ENCODE measurements at regions not wholly inside any gene's neighbourhood (a gene's known extent, or its start where the extent isn't known, plus 50 kb on each side); places are given as distances from the start of the nearest gene placed in this dataset.
A peak's percentile ranks its signal among the peaks of the same experiment; 100 is the strongest.

DNA sequence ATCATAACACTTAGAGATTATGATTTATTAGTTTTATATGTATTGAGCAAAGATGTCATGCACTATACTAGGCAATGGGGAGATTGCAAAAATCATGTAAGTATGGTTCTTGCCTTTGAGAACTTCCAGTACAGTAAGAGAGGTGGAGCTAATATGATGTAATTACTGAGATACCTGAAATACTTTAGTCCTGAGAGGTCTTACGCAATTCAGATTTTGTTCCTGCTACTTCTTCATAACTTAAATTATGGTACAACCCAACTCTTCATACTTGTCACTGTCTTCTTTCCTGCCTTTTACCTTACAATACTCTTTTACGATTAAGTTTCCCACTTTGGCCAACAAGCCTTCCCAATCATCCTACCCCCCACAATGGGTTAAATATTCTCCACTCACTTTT, 564.2 kb upstream of the PITX2 start:
- no peak for DNase-seq (ENCODE audit: low read depth)
- H3K4me3 ChIP-seq (ENCODE audit: low read depth, low read length): no peak overlapping the region
- TF ChIP-seq, protein P1, sequence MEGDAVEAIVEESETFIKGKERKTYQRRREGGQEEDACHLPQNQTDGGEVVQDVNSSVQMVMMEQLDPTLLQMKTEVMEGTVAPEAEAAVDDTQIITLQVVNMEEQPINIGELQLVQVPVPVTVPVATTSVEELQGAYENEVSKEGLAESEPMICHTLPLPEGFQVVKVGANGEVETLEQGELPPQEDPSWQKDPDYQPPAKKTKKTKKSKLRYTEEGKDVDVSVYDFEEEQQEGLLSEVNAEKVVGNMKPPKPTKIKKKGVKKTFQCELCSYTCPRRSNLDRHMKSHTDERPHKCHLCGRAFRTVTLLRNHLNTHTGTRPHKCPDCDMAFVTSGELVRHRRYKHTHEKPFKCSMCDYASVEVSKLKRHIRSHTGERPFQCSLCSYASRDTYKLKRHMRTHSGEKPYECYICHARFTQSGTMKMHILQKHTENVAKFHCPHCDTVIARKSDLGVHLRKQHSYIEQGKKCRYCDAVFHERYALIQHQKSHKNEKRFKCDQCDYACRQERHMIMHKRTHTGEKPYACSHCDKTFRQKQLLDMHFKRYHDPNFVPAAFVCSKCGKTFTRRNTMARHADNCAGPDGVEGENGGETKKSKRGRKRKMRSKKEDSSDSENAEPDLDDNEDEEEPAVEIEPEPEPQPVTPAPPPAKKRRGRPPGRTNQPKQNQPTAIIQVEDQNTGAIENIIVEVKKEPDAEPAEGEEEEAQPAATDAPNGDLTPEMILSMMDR (conservative IDR thresholded peaks at IDR 0.05; ENCODE audit: low read depth, low read length): no peak

DNA sequence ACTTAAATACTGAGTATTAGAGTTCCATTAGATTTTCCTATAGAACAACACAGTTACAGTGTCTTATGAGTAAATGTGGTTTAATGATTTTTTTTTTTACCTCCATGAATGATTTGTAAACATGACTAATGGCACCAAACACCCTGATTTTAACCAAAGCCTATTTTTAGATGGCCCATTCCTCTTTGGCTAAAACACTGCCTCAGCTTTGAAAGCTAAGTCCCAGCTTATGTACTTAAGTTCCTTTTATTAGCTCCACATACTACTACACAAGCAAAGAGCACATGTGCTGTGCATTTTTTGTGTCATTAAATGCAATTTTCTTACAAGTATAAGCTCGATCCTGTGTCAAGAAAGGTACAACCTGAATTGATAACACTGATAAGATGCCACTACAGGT, 575.6 kb upstream of the PITX2 start:
- no peak overlapping the region for H3K4me3 ChIP-seq (ENCODE audit: low read depth, low read length)
- TF ChIP-seq, protein P1 (conservative IDR thresholded peaks at IDR 0.05; ENCODE audit: low read depth, low read length): no peak
- no peak for DNase-seq (ENCODE audit: low read depth)

DNA sequence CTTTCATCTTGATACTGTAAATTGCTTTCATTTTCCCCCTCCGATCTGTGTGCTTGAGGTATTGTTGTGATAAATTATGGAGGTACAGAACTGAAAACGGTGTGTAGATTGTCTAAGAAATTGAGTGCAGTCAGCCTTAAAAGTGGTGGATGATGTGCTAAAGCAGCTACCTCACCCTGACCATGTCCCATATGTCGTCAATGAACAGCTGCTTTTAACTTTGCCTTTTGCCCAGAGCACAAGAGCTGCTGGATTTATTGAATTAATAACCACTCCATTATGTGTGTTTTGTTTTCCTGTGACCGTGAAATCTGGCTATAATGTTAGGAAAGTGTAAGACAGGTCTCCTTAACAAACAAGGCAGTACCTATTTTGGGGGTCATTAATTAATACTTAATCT, 581.9 kb upstream of the PITX2 start:
- no peak overlapping the region for H3K4me3 ChIP-seq (ENCODE audit: low read depth, low read length)
- TF ChIP-seq, protein P1 (conservative IDR thresholded peaks at IDR 0.05; ENCODE audit: low read depth, low read length): no peak

DNA sequence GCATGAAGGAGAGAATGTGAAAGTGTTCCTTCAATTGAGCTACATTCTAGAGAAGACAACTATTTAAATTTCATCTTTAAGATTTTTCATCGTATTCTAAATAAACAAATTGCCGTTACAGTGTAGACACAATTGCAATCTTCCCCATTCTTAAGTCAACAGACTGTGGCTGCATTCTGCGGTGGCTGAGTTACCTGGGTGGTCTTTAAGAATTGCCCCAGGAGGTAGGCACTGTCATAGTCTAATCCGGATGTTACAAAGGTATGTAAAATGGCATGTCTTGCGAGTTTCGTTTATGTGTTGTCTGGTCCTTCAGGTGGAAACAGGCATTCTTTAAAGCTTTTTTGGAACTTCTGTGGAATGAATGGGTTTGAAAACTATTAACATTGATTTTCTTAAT, 586.1 kb upstream of the PITX2 start:
- H3K4me3 ChIP-seq (ENCODE audit: low read depth, low read length): no peak overlapping the region
- DNase-seq (ENCODE audit: low read depth): no peak
- TF ChIP-seq, protein P1 (conservative IDR thresholded peaks at IDR 0.05; ENCODE audit: low read depth, low read length): no peak

More for the DNA sequence above, 581.9 kb upstream of the PITX2 start:
- no peak for DNase-seq (ENCODE audit: low read depth)

DNA sequence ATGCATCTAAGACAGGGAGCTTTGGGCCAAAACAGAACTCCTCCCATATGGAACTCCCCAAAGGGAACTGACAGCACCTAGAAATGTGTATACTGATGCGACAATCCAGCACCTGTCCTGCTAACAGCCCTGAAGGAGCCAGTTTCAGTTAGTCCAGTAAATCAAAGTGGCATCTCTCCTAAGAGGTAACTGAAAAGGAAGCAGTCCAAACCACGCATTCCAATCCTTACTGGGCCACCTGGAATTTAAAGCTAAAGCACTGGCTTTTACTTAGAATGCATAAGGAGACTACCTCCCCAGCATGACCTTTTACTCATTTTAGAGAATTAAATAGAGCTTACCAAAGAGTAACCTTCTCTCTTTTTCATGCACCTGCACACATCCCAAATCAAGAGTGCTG, 586.8 kb upstream of the PITX2 start:
- no peak overlapping the region for H3K4me3 ChIP-seq (ENCODE audit: low read depth, low read length)
- no peak for DNase-seq (ENCODE audit: low read depth)
- TF ChIP-seq, protein P1 (conservative IDR thresholded peaks at IDR 0.05; ENCODE audit: low read depth, low read length): no peak

DNA sequence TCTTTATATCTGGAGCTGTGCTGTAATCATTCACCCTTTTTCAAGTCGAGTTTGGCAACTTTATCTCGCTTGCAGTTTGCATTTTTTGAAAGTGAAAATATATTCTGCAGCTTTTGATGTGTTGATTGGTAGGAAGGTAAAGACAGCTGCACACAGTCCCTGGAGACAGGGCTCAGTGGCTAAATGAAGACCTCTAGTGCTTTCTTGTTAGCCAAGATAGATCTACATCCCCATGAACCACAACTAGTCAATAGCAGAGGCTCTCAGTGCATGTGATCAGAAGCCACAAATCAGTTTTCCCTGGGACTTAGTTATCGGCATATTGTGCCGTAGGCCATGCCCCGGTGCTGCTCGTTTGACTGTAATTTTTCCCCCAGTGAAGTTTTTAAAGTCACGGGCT, 587.7 kb upstream of the PITX2 start:
- H3K4me3 ChIP-seq (ENCODE audit: low read depth, low read length): no peak overlapping the region
- no peak for DNase-seq (ENCODE audit: low read depth)
- TF ChIP-seq, protein P1 (conservative IDR thresholded peaks at IDR 0.05; ENCODE audit: low read depth, low read length): no peak

DNA sequence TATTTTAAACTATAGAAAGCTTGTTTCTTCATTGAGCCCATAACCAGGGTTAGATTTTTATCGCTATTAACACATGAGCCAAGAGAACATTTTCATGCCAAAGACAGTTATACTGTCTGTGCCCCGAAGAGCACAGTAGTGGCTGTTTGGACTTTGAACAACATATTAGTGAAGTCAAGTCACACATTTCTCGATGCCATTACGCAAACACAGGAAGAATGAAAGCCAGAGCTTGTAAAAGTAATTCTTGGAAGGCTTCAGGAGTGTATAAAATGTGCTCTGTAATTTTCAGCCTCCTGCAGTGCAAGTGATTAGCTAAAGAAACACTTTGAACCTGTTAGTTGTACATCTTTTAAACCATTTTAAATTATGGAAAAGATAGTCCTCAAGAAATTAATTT, 590.7 kb upstream of the PITX2 start:
- TF ChIP-seq, protein P1 (conservative IDR thresholded peaks at IDR 0.05; ENCODE audit: low read depth, low read length): no peak
- no peak overlapping the region for H3K4me3 ChIP-seq (ENCODE audit: low read depth, low read length)
- DNase-seq (ENCODE audit: low read depth): peak; percentile 7
